CD4-positive, alpha-beta T cell treated with Interleukin-10 for 1 hour (primary cell): ENCODE measurements at regions not wholly inside any gene's neighbourhood (a gene's known extent, or its start where the extent isn't known, plus 50 kb on each side); places are given as distances from the start of the nearest gene placed in this dataset.

Experiments
- DNase-seq: peaks from one replicate; pipeline ENCODE4 v3.0.0-alpha.2; 2020

- no peak for DNase-seq
Observed at GRCh38 chr18:77944533-77944932, 694.9 kb downstream of the GALR1 start.

- no peak for DNase-seq
Observed at GRCh38 chr18:77948567-77948966, 698.9 kb downstream of the GALR1 start.

- DNase-seq, result no peak
Observed at GRCh38 chr18:77949355-77949973, 699.8 kb downstream of the GALR1 start.

GRCh38 chr18:77959248-77959647 is 709.6 kb downstream of the GALR1 start:
- DNase-seq, result no peak

- no peak for DNase-seq
Observed at GRCh38 chr18:77960791-77961410, 711.3 kb downstream of the GALR1 start.

DNA sequence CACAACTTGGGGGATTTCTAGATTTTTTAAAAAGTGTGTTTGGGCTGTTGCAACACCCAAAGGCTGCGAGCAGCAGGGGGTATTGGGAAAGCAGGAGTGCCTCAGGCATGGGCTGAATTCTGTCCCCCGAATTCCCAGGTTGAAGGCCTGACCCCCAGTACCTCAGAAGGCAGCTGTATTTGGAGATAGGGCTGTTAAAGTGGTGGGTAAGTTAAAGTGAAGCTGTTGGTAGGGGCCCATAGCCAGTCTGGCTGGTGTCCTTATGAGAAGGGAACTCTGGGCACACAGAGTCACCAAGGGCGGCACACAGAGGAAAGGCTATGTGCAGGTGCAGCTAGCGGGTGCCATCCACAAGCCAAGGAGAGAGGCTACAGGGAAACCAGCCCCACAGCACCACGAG is 717.4 kb downstream of the GALR1 start:
- no peak for DNase-seq

GRCh38 chr18:77967791-77968190 is 718.1 kb downstream of the GALR1 start:
- DNase-seq, result no peak

DNA sequence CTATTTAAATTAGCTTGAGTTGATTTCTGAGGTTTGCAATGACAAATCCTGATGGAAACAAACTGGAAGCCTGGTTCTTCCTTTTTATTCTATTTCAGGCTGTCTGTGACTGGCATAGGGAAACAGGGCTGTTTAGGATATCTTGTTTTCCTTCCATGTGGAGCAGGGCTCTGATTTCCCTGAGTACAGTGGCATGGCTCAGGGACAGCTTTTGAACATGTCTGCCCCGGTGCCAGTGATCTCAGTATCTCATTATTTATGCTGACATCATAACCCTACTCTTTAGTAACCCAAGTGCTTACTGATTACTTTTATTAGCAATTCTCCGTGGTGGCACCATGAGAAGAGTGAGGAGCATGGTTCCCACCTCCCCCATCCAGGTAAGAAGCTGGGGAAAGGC is 720.3 kb downstream of the GALR1 start:
- no peak for DNase-seq

GRCh38 chr18:77970814-77971213 is 721.2 kb downstream of the GALR1 start:
- no peak for DNase-seq

- DNase-seq, result no peak
Observed at GRCh38 chr18:77973745-77974144, 724.1 kb downstream of the GALR1 start.

- no peak for DNase-seq
Observed at GRCh38 chr18:77974329-77974728, 724.7 kb downstream of the GALR1 start.

GRCh38 chr18:77977331-77977730 is 727.7 kb downstream of the GALR1 start:
- no peak for DNase-seq

DNA sequence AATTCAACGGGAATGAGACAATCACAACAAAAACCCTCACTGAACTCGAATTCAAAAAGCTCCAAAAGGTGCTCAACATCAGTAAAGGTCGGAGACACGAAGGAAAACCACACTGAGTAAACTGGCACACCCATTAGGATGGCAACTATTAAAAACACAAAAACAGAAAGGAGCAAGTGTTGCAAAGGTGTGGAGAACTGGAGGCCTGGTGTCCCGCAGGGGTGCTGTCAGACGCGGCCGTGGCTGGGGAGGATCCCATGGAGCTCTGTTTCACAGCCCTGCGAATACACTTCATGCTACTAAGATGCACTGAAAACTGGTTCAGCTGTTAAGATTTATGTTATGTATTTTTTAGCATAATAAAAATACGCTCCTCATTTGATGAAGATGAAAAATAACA is 730.6 kb downstream of the GALR1 start:
- no peak for DNase-seq

- no peak for DNase-seq
Observed at GRCh38 chr18:77981874-77982273, 732.2 kb downstream of the GALR1 start.

- no peak for DNase-seq
Observed at GRCh38 chr18:77983270-77983669, 733.6 kb downstream of the GALR1 start.

GRCh38 chr18:77984178-77984577 is 734.5 kb downstream of the GALR1 start:
- DNase-seq, result no peak

- no peak for DNase-seq
Observed at GRCh38 chr18:77984833-77985232, 735.2 kb downstream of the GALR1 start.

DNA sequence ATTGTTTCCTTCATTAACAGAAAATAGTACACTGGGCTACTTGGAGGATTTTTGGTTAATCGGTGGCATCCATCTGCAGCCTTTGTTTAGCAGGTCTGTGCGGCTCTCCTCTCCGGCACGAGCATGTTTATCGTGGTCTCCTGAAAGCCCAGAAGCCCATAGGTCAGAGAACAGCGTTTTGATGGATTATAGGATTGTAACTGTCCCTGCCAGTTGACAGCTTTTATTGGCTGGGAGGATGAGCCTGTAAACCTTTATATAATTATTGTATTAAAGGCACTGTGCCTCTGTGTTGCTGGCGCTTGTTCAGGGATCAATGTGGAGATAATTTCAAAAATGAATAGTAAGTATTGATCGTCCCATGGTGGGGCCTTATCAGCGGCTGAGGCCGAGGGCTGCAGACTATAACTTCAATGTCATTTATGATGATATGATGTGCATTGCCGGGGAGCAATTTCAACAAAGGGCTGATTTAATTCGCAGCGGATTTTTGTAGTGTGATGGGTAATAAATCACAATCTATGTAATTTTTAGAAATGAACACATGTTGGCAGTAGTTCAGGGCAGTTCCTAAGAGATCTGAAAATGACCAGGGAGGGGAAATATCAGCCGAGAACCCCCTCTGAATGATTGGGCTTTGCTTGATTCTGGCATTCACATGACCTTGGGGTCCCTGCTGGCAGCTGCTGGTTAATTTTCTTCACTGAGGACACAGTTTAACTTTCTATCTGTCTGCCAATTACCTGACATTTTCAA is 736.1 kb downstream of the GALR1 start:
- no peak for DNase-seq

- no peak for DNase-seq
Observed at GRCh38 chr18:77990131-77990530, 740.5 kb downstream of the GALR1 start.

DNA sequence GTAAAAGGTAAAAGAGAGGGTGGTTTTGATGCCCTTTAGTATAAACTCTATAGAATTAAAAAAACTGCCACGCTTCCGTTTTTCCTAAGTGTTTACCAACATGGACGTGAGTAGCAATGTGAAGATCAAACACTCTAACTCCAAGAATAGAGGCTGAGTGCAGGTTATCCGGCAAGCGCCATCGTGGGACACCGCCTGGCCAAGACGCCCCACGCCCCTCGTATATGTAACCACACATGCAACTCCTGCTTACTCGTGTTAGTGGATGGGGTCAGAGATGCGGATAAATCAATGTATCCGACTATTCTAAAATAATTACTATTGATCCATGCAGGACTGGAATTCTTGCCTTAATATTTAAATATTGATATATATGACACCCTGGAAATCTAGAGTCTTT is 741.3 kb downstream of the GALR1 start:
- no peak for DNase-seq

GRCh38 chr18:77992057-77992456 is 742.4 kb downstream of the GALR1 start:
- DNase-seq, result no peak

DNA sequence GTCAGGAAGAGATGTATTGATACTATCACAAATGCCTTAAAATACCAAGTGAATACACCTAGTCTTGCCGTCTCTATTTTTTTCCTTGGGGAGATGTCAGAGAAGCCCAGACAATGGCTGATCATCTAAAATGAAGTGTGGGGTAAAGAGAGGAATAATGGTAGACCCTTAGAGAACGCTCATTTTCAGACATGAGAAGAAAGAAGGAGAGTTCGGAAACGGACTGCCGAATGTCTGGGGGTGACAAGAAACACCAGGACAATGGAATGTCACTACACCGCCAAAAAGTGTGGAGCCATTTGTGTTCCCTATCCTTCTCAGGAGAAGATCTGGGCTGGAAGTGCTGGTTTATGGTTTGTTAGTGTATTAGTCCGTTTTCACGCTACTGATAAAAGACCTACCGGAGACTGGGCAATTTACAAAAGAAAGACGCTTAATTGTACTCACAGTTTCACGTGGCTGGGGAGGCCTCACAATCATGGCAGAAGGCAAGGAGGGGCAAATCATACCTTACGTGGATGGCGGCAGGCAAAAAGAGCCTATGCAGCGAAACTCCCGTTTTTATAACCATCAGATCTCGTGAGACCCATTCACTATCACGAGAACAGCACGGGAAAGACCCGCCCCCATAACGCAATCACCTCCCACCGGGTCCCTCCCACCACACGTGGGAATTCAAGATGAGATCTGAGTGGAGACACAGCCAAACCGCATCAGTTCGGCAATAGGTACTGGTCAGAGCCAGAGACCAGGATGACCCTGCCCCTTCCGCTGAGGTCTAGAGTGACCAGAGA is 743.7 kb downstream of the GALR1 start:
- no peak for DNase-seq

GRCh38 chr18:77995593-77995992 is 745.9 kb downstream of the GALR1 start:
- no peak for DNase-seq

DNA sequence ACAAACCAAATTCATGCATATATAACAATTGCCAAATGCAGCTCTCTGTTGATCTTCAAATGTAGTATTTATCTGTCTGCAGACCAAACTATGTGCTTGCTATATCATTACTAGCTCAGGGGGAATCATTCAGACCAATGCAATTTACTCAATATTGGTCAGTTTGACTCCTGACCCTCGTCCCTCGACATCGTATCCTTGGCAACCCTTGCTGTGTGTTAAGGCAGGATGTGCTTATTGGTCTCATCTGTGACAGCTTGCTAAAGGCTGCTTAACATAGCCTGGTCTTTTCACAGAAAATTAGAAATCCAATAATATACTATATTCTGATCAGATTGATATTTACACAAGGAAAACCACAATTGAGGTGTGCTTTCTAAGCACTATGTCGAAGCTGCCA is 747.1 kb downstream of the GALR1 start:
- no peak for DNase-seq
